Brain microvascular endothelial cell (primary cell): ENCODE measurements at regions not wholly inside any gene's neighbourhood (a gene's known extent, or its start where the extent isn't known, plus 50 kb on each side); places are given as distances from the start of the nearest gene placed in this dataset.

Source experiments
- DNase-seq: peaks from one replicate; pipeline ENCODE4 v3.0.0-alpha.2; 2020
- H3K27ac ChIP-seq: fragments of 250-450 bp; sonication (Bioruptor Pico); 2 replicates; pipeline ENCODE4 v1.5.1; 2020; ENCODE audit warnings: mild to moderate bottlenecking, moderate library complexity
- H3K27me3 ChIP-seq: fragments of 250-450 bp; sonication (Bioruptor Pico); replicated peaks from 2 replicates; pipeline ENCODE4 v1.5.1; 2020; ENCODE audit warnings: mild to moderate bottlenecking
- H3K36me3 ChIP-seq: fragments of 250-450 bp; sonication (Bioruptor Pico); replicated peaks from 2 replicates; pipeline ENCODE4 v1.5.1; 2020; ENCODE audit warnings: mild to moderate bottlenecking
- H3K4me3 ChIP-seq: 2 replicates; pipeline ENCODE4 v1.5.1; 2011; ENCODE audit warnings: low read depth, mild to moderate bottlenecking, control low read depth, low read length, moderate library complexity
- CTCF ChIP-seq: IDR thresholded peaks from 2 replicates; pipeline ENCODE4 v1.5.1; 2011; ENCODE audit warnings: low read depth, mild to moderate bottlenecking, moderate library complexity, low read length, control low read depth, inconsistent platforms; ENCODE audit errors: missing control alignments
- in situ Hi-C: cut with HindIII; loops from 2 replicates; pipeline ENCODE4 v1.10.0; 2017; ENCODE audit warnings: low sequenced_read_pairs, low pct_ligation_motif_present

DNA sequence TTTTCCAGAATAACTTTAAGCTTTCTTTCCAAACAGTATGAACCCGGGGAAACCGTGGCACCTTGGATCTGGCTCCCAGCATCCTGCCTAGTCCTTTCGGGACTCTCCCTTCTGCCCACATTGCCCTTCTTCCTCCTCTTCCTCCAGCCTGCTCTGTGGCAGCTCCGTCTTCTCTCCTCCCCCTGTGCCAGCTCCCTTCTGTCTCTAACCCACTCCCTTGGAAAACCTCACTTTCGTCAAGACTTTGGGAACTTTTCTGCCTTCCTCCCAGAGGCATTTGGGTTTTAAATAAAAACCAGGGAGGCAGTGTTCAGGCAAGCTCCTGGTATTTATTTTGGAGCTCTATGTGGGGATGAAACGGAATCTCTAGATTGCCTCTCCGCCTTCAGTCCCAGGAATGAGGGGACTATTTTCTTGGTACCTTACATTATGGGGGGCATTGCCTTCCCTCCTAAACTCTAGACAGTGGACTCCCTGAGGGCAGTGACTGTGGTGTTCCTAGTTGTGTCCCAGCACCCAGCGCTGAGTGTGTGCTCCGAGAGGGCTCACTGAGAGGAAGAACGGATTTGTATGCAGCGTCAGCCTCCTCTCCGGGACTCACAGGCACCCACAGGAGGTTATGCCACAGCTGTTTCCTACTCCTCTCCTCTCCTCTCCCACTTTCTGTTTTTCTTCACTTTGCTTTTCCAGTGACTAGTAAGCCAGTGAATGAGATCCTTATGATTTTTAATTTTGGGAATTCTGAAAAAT lies 105.4 kb upstream of the MRPS22 start:
- no peak for TF ChIP-seq CTCF
- Histone ChIP-seq H3K27me3 (no peaks in the 10 kb centered on the region), H3K36me3 (no peaks in the 10 kb centered on the region), H3K27ac (no peak overlapping the region), H3K4me3 (no peak overlapping the region)
- in situ Hi-C loops: no loop called here
- no peak for DNase-seq

- DNase-seq: no peak
- Histone ChIP-seq H3K36me3 (no peaks in the 10 kb centered on the region), H3K27ac (no peak overlapping the region), H3K4me3 (no peak overlapping the region), H3K27me3 (no peaks in the 10 kb centered on the region)
- in situ Hi-C loops: no loop called here
- no peak for TF ChIP-seq CTCF
Observed at GRCh38 chr3:139239550-139239949, 104.3 kb upstream of the MRPS22 start.

DNA sequence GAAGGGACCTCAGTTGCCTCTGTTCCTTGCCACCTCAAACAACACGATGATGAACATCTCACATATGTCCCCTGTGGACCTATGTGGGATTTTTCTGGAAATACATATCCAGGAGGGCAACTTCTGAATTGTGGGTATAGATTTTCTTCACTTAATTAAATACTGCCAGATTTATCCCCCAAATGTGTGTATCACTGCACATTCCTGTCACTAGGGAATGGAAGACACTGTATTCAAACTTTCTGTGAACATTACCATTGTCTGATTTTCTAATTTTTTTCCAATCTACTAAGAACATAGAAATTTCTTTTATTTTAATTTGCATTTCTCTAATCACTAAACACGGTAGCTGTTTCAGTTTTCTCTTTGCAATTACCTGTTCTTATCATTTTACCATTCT lies 102.0 kb upstream of the MRPS22 start:
- Histone ChIP-seq H3K27ac (no peak overlapping the region), H3K4me3 (no peak overlapping the region), H3K36me3 (no peaks in the 10 kb centered on the region), H3K27me3 (no peaks in the 10 kb centered on the region)
- in situ Hi-C loops: no loop called here
- TF ChIP-seq CTCF: no peak
- no peak for DNase-seq

- no peak for DNase-seq
- no peak overlapping the region for H3K4me3 ChIP-seq
- in situ Hi-C loops: no loop called here
- TF ChIP-seq CTCF: no peak
- no peaks in the 10 kb centered on the region for H3K36me3 ChIP-seq
- no peak overlapping the region for H3K27ac ChIP-seq
- H3K27me3 ChIP-seq: no peaks in the 10 kb centered on the region
Observed at GRCh38 chr3:139243710-139244109, 100.1 kb upstream of the MRPS22 start.

DNA sequence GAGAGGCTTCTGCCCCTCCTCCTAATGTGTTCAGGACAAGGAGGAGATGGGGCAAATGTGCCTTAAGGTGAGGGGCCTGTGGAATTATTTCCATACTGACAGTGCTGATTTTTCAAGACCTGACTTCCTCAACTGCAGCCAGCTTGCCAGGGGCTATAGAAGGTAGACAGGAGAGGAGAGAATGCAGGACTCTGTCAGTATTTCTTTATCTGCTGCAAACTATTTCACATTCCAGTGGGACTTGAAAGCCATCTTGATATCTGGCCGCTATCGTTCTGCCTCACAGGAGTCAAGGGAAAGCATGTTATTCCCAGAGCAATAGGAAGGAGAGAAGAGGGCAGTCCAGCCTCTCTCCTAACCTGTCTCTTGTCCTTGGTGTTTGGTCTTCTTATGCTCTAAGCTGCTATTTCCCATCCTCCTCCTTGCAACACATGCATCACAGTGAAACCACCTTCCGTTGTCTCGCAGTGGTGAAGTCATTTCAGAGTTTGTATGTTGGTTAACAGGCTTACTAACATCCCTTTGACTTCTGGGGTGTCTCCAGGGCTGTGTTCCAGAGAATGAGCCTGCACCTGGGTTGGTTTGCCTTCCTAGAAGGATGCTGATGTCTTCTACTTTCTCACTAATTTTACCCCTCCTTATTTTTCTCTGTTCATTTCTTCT lies 95.1 kb upstream of the MRPS22 start:
- Histone ChIP-seq H3K36me3 (no peaks in the 10 kb centered on the region), H3K27ac (no peak overlapping the region), H3K27me3 (no peaks in the 10 kb centered on the region), H3K4me3 (no peak overlapping the region)
- TF ChIP-seq CTCF: no peak
- DNase-seq: no peak
- in situ Hi-C loops: no loop called here

- no peak overlapping the region for H3K27ac ChIP-seq
- H3K27me3 ChIP-seq: no peaks in the 10 kb centered on the region
- H3K36me3 ChIP-seq: no peaks in the 10 kb centered on the region
- H3K4me3 ChIP-seq: no peak overlapping the region
- in situ Hi-C loops: no loop called here
- TF ChIP-seq CTCF: no peak
- DNase-seq: no peak
Observed at GRCh38 chr3:139251529-139251928, 92.3 kb upstream of the MRPS22 start.
